OCI-LY3 (cell line): ENCODE measurements at regions not wholly inside any gene's neighbourhood (a gene's known extent, or its start where the extent isn't known, plus 50 kb on each side); places are given as distances from the start of the nearest gene placed in this dataset.

Source experiments
- H2AFZ ChIP-seq: fragments of 200-600, 300-600 bp; shearing (Covaris generic); 2 replicates; pipeline ENCODE4 v1.6.0; 2014; ENCODE audit warnings: antibody characterized with exemption, low read depth, low read length
- H3K27ac ChIP-seq: fragments of 200-600, 300-600 bp; sonication (generic); 2 replicates; pipeline ENCODE4 v1.5.1; 2014; ENCODE audit warnings: mild to moderate bottlenecking, low read length, moderate library complexity, mixed read lengths
- H3K27me3 ChIP-seq: fragments of 200-600, 300-600 bp; sonication (generic); 2 replicates; pipeline ENCODE4 v1.6.1; 2014; ENCODE audit warnings: low read depth, low read length, mixed read lengths
- H3K36me3 ChIP-seq: fragments of 200-600, 300-600 bp; sonication (generic); replicated peaks from 2 replicates; pipeline ENCODE3; 2014; ENCODE audit warnings: low read depth, low read length, mixed read lengths
- H3K4me1 ChIP-seq: fragments of 300-600, 200-600 bp; sonication (generic); 2 replicates; pipeline ENCODE4 v1.6.1; 2014; ENCODE audit warnings: low read length, mixed read lengths
- H3K4me2 ChIP-seq: fragments of 200-600, 300-600 bp; sonication (generic); 2 replicates; pipeline ENCODE4 v1.6.1; 2014; ENCODE audit warnings: low read length, mixed read lengths
- H3K4me3 ChIP-seq: fragments of 300-600, 200-600 bp; sonication (generic); 2 replicates; pipeline ENCODE4 v1.5.1; 2014; ENCODE audit warnings: antibody characterized with exemption, mild to moderate bottlenecking, low read length, moderate library complexity
- H3K79me2 ChIP-seq: fragments of 300-600, 200-600 bp; shearing (Covaris generic); 2 replicates; pipeline ENCODE4 v1.6.1; 2014; ENCODE audit warnings: mild to moderate bottlenecking, low read length, mixed read lengths
- H3K9ac ChIP-seq: fragments of 300-600, 200-600 bp; shearing (Covaris generic); 2 replicates; pipeline ENCODE4 v1.6.0; 2014; ENCODE audit warnings: mild to moderate bottlenecking, low read length, moderate library complexity
- H3K9me3 ChIP-seq: fragments of 200-600, 300-600 bp; shearing (Covaris generic); 2 replicates; pipeline ENCODE4 v1.6.1; 2014; ENCODE audit warnings: low read length, mixed read lengths; ENCODE audit not compliant: insufficient read depth
- H4K20me1 ChIP-seq: fragments of 200-600, 300-600 bp; sonication (generic); 2 replicates; pipeline ENCODE4 v1.6.1; 2016; ENCODE audit warnings: low read length, mixed read lengths; ENCODE audit not compliant: insufficient read depth
- CTCF ChIP-seq: fragments of 200-600, 300-600 bp; sonication (generic); IDR thresholded peaks from 2 replicates; pipeline ENCODE4 v1.5.1; 2014; ENCODE audit warnings: antibody characterized with exemption, low read length, low read depth
- EZH2phosphoT487 ChIP-seq: fragments of 200-600 bp; shearing (Covaris generic); IDR thresholded peaks from 2 replicates; pipeline ENCODE4 v1.6.1; 2018; ENCODE audit warnings: antibody characterized with exemption, mixed run types, low read depth

- Histone ChIP-seq H3K27ac (no peak overlapping the region), H3K27me3 (no peaks in the 10 kb centered on the region; the same call in 1 of the 2 replicates), H3K4me1 (peaks cover 15% of the 10 kb centered on the region), H3K36me3 (no peaks in the 10 kb centered on the region), H3K9ac (no peak overlapping the region), H4K20me1 (no peaks in the 10 kb centered on the region), H3K79me2 (no peaks in the 10 kb centered on the region), H3K4me2 (no peak overlapping the region), H2AFZ (no peak overlapping the region), H3K4me3 (no peak overlapping the region), H3K9me3 (no peaks in the 10 kb centered on the region)
- TF ChIP-seq EZH2phosphoT487 (no peak), CTCF (no peak)
Observed at GRCh38 chr4:100062921-100063320, 112.8 kb upstream of the H2AZ1 start.

- Histone ChIP-seq H3K9me3 (no peaks in the 10 kb centered on the region), H2AFZ (no peak overlapping the region), H3K9ac (no peak overlapping the region), H3K4me1 (peaks cover 15% of the 10 kb centered on the region), H4K20me1 (no peaks in the 10 kb centered on the region), H3K4me2 (no peak overlapping the region), H3K27ac (no peak overlapping the region), H3K4me3 (no peak overlapping the region), H3K79me2 (no peaks in the 10 kb centered on the region), H3K27me3 (no peaks in the 10 kb centered on the region), H3K36me3 (no peaks in the 10 kb centered on the region)
- TF ChIP-seq CTCF (no peak), EZH2phosphoT487 (no peak)
Observed at GRCh38 chr4:100061835-100062234, 111.8 kb upstream of the H2AZ1 start.

GRCh38 chr4:100060765-100061416, 110.8 kb upstream of the H2AZ1 start:
- Histone ChIP-seq H4K20me1 (no peaks in the 10 kb centered on the region), H2AFZ (0 out of 2 replicates have a peak overlapping the region, but pooled peaks have one; percentile 25), H3K36me3 (no peaks in the 10 kb centered on the region), H3K27me3 (no peaks in the 10 kb centered on the region), H3K9ac (no peak overlapping the region), H3K4me2 (peak overlapping the region; percentile 71), H3K4me3 (peak overlapping the region; percentile 30), H3K79me2 (no peaks in the 10 kb centered on the region), H3K27ac (no peak overlapping the region), H3K4me1 (peaks cover 15% of the 10 kb centered on the region), H3K9me3 (no peaks in the 10 kb centered on the region)
- no peak for TF ChIP-seq CTCF
- TF ChIP-seq EZH2phosphoT487 = no peak

- H4K20me1 ChIP-seq = no peaks in the 10 kb centered on the region
- no peaks in the 10 kb centered on the region for H3K79me2 ChIP-seq
- H3K9me3 ChIP-seq = no peaks in the 10 kb centered on the region
- H3K4me2 ChIP-seq = no peak overlapping the region
- H2AFZ ChIP-seq = no peak overlapping the region
- H3K36me3 ChIP-seq = no peaks in the 10 kb centered on the region
- peaks cover 15% of the 10 kb centered on the region for H3K4me1 ChIP-seq
- H3K27ac ChIP-seq = no peak overlapping the region
- TF ChIP-seq CTCF = no peak
- no peak for TF ChIP-seq EZH2phosphoT487
- no peaks in the 10 kb centered on the region for H3K27me3 ChIP-seq
- H3K9ac ChIP-seq = no peak overlapping the region
- no peak overlapping the region for H3K4me3 ChIP-seq
Observed at GRCh38 chr4:100059467-100059866, 109.4 kb upstream of the H2AZ1 start.
